Tibial nerve (tissue), 4 donors: ENCODE measurements at regions not wholly inside any gene's neighbourhood (a gene's known extent, or its start where the extent isn't known, plus 50 kb on each side); places are given as distances from the start of the nearest gene placed in this dataset.

Experiments used
- CTCF ChIP-seq, 5 experiments: fragments of 200-600 bp in 3 of 5; fragments of 450-650 bp in 2 of 5; sonication (generic) in 3 of 5; IDR thresholded peaks; one replicate each; pipeline ENCODE4 v1.5.1; 2016 to 2019; ENCODE audit warnings: antibody characterized with exemption in 5 of 5, mild to moderate bottlenecking in 3 of 5, moderate library complexity in 2 of 5
- EP300 ChIP-seq, 2 donors: sonication (generic); formaldehyde crosslinking; IDR thresholded peaks; one replicate each; pipeline ENCODE4 v1.6.1; 2017; ENCODE audit warnings: antibody characterized with exemption in 2 of 2, mild to moderate bottlenecking in 1 of 2
- POLR2A ChIP-seq, 2 donors: fragments of 450-650 bp; IDR thresholded peaks; one replicate each; pipeline ENCODE4 v1.6.1; 2017; ENCODE audit warnings: antibody characterized with exemption in 2 of 2, mild to moderate bottlenecking in 2 of 2, moderate library complexity in 2 of 2

DNA sequence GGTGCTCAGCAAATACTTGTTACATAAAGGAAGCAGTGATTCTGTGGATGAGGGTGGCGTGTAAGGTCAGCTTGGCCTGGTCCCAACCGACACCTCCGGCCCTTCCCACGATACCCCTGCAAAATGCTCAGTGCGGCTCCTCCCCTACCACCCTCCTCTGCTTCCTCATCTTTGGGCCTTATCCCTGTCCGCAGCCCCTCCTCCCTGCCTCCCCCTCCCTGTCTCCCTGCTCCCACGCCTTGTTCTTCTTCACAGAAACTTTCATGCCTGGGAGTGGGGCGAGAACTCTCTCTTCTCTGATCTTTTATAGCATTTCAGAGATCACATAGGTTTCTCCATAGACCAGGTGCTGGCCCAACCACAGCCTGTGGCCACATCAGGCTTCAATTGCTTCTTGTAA, 75.0 kb upstream of the ATP2B2 start:
- TF ChIP-seq EP300 (IDR thresholded peaks at IDR 0.05): no peak
- TF ChIP-seq CTCF (IDR thresholded peaks at IDR 0.05): no peak
- no peak for TF ChIP-seq POLR2A (IDR thresholded peaks at IDR 0.05)
